ENCODE measurements at regions not wholly inside any gene's neighbourhood (a gene's known extent, or its start where the extent isn't known, plus 50 kb on each side); places are given as distances from the start of the nearest gene placed in this dataset.

DNA sequence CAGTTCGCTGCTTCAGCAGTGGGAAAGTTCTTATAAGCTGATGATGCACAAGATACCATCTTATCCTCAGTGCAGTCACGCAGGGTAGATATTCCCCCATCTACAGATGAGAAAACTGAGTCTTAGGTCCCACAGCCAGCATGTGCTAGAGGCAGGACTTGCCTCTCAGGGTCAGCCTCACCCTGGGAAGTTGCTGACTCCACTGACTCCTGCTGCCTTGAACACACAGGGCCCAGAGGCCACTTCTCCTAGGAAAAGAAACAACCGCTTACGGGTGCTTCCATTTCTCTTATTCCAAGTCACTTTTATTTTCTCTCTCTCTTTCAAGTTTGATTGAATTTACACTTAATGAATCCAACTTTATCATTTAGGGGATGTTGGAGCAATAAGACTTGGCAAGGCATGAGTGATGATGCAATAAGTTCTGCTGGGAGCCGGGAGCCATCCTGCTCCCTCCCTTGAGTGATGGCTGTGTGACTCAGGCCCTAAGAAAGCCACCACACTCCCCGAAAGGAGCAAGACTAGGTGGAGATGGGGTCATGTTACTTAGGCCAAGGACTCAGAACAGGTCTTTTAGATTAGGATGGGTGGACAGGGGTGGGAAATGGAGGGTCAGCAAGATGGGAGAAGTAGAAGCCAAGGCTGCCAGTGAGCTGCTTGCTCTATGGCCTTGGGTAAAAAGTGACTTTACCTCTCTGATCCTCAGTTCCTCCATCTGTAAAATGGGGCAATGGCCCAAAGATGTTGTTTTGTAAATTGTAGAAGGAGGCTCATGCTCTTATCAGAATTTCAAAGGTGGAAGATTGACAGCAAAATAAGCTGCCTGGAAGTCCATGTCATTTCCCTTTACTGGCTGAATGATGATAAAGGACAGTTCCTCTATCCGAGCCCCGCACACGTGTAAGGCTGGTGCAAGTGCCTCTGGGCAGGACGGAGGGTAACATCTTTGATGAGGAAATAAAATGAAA is 67.4 kb upstream of the ZNF618 start:
- TF ChIP-seq, protein P1, sequence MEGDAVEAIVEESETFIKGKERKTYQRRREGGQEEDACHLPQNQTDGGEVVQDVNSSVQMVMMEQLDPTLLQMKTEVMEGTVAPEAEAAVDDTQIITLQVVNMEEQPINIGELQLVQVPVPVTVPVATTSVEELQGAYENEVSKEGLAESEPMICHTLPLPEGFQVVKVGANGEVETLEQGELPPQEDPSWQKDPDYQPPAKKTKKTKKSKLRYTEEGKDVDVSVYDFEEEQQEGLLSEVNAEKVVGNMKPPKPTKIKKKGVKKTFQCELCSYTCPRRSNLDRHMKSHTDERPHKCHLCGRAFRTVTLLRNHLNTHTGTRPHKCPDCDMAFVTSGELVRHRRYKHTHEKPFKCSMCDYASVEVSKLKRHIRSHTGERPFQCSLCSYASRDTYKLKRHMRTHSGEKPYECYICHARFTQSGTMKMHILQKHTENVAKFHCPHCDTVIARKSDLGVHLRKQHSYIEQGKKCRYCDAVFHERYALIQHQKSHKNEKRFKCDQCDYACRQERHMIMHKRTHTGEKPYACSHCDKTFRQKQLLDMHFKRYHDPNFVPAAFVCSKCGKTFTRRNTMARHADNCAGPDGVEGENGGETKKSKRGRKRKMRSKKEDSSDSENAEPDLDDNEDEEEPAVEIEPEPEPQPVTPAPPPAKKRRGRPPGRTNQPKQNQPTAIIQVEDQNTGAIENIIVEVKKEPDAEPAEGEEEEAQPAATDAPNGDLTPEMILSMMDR (IDR thresholded peaks at IDR 0.05; ENCODE audit: low read length), result no peak
- no peak for TF ChIP-seq EZH2 (optimal IDR thresholded peaks at IDR 0.05; ENCODE audit: low read depth, low read length)

Measured in MM.1S (cell line).